ENCODE measurements at regions not wholly inside any gene's neighbourhood (a gene's known extent, or its start where the extent isn't known, plus 50 kb on each side); places are given as distances from the start of the nearest gene placed in this dataset.

- WGBS (ENCODE audit: low lambda C conversion rate), result 76% methylated on average over 5 of the region's 5 CpGs
- no peak for TF ChIP-seq JUND (IDR thresholded peaks at IDR 0.05)
- no peak for TF ChIP-seq YY1 (IDR thresholded peaks at IDR 0.05; ENCODE audit: low read depth)
- TF ChIP-seq FOXJ3 (CRISPR knock-in tag; IDR thresholded peaks at IDR 0.05), result no peak
- Histone ChIP-seq H3K27ac (ENCODE audit: low read depth in 2 of 2, low read length in 1 of 2) (peak overlapping the region in 1 of 2 experiments; percentile 72; a peak in 2 of 4 replicates), H3F3A (replicated peaks; ENCODE audit: insufficient read depth) (peaks cover 5% of the 10 kb centered on the region), H3K27me3 (ENCODE audit: insufficient read depth) (no peaks in the 10 kb centered on the region), H4K20me1 (ENCODE audit: insufficient read depth) (no peaks in the 10 kb centered on the region), H3K4me3 (ENCODE audit: low read depth in 2 of 2, low read length in 1 of 2) (no peak overlapping the region), H3K4me2 (no peak overlapping the region), H2AFZ (ENCODE audit: low read depth) (peak overlapping the region; percentile 70; the same call in 1 of the 2 replicates), H3K9ac (no peak overlapping the region), H3K9me3 (0 out of 2 replicates have a peak, but pooled peaks cover 6% of the 10 kb centered on the region), H3K9me2 (no peaks in the 10 kb centered on the region), H3K36me3 (replicated peaks in 1 of 2; ENCODE audit: control insufficient read depth in 1 of 2, insufficient read depth in 2 of 2, low read length in 1 of 2) (no peaks in the 10 kb centered on the region), H3K4me1 (ENCODE audit: control insufficient read depth in 1 of 2, insufficient read depth in 2 of 2, low read depth in 1 of 2, low read length in 1 of 2) (no peaks in the 10 kb centered on the region), H3K79me2 (ENCODE audit: insufficient read depth) (no peaks in the 10 kb centered on the region)
- CTCF ChIA-PET, result no interaction called here
- DNase-seq, result no peak
- POLR2A ChIA-PET, result no interaction called here
These were observed 282.1 kb upstream of the ZNF32 start for GRCh38 chr10:43930777-43931176.

- no peaks in the 10 kb centered on the region for H3K27me3 ChIP-seq (ENCODE audit: insufficient read depth)
- H4K20me1 ChIP-seq (ENCODE audit: insufficient read depth), result no peaks in the 10 kb centered on the region
- H3K9me2 ChIP-seq, result no peaks in the 10 kb centered on the region
- no peak for TF ChIP-seq TAF1 (IDR thresholded peaks at IDR 0.05; ENCODE audit: borderline replicate concordance, low read depth, low read length)
- TF ChIP-seq ZBTB33 (IDR thresholded peaks at IDR 0.05; ENCODE audit: borderline replicate concordance, low read depth), result no peak
- TF ChIP-seq JUND (IDR thresholded peaks at IDR 0.05), result no peak
- no peak for TF ChIP-seq FOXM1 (IDR thresholded peaks at IDR 0.05; ENCODE audit: low read depth)
- no peak for TF ChIP-seq TCF12 (IDR thresholded peaks at IDR 0.05)
- TF ChIP-seq POLR2AphosphoS5 (IDR thresholded peaks at IDR 0.05; ENCODE audit: low read depth, low read length), result no peak
- no peak for TF ChIP-seq RFX5 (IDR thresholded peaks at IDR 0.05; ENCODE audit: low read length)
- TF ChIP-seq EP300 (IDR thresholded peaks at IDR 0.05; ENCODE audit: borderline replicate concordance in 1 of 2, low read depth in 1 of 2, low read length in 1 of 2), result no peak
- TF ChIP-seq SMC3 (IDR thresholded peaks at IDR 0.05; ENCODE audit: low read depth, low read length), result no peak
- TF ChIP-seq SIN3A (IDR thresholded peaks at IDR 0.05; ENCODE audit: borderline replicate concordance, low read depth, low read length), result no peak
- no peak for TF ChIP-seq TEAD4 (IDR thresholded peaks at IDR 0.05; ENCODE audit: borderline replicate concordance, insufficient read depth)
- TF ChIP-seq CTCF (IDR thresholded peaks at IDR 0.05), result no peak
- no peak for TF ChIP-seq NRF1 (IDR thresholded peaks at IDR 0.05; ENCODE audit: low read depth, low read length)
- TF ChIP-seq NFIC (IDR thresholded peaks at IDR 0.05; ENCODE audit: borderline replicate concordance), result no peak
- TF ChIP-seq YY1 (IDR thresholded peaks at IDR 0.05; ENCODE audit: low read depth), result no peak
- no peak overlapping the region for H3K9ac ChIP-seq
- 50% methylated on average over 3 of the region's 3 CpGs for WGBS (ENCODE audit: low lambda C conversion rate)
- POLR2A ChIA-PET, result no interaction called here
- no peak overlapping the region for H2AFZ ChIP-seq (ENCODE audit: low read depth)
- H3K4me1 ChIP-seq (ENCODE audit: control insufficient read depth in 1 of 2, insufficient read depth in 2 of 2, low read depth in 1 of 2, low read length in 1 of 2), result no peaks in the 10 kb centered on the region
- 0 out of 2 replicates have a peak, but pooled peaks cover 6% of the 10 kb centered on the region for H3K9me3 ChIP-seq
- peaks cover 5% of the 10 kb centered on the region for H3F3A ChIP-seq (replicated peaks; ENCODE audit: insufficient read depth)
- H3K4me2 ChIP-seq, result no peak overlapping the region
- H3K36me3 ChIP-seq (replicated peaks in 1 of 2; ENCODE audit: control insufficient read depth in 1 of 2, insufficient read depth in 2 of 2, low read length in 1 of 2), result no peaks in the 10 kb centered on the region
- no peaks in the 10 kb centered on the region for H3K79me2 ChIP-seq (ENCODE audit: insufficient read depth)
- H3K4me3 ChIP-seq (ENCODE audit: low read depth in 2 of 2, low read length in 1 of 2), result no peak overlapping the region
- DNase-seq, result no peak
- H3K27ac ChIP-seq (ENCODE audit: low read depth in 2 of 2, low read length in 1 of 2), result no peak overlapping the region
- CTCF ChIA-PET, result no interaction called here
These were observed 281.6 kb upstream of the ZNF32 start for GRCh38 chr10:43930243-43930642.
